Endothelial cell of umbilical vein (primary cell): ENCODE measurements at regions not wholly inside any gene's neighbourhood (a gene's known extent, or its start where the extent isn't known, plus 50 kb on each side); places are given as distances from the start of the nearest gene placed in this dataset.

Source experiments
- BruUV-seq: library from RNA; stranded (reverse); fragments of 400-500 nt; replicated peaks from 2 replicates; lab custom pipeline; 2021; lab: Mats Ljungman, UMichigan
- CTCF ChIA-PET: fragments of 300-600, 350-600 bp; sonication (Branson Sonifier 250); formaldehyde crosslinking; loops from one replicate; lab custom pipeline; 2021; ENCODE audit warnings: antibody characterized with exemption, inconsistent platforms; lab: Charles Lee
- POLR2A ChIA-PET: fragments of 300-600, 350-600 bp; sonication (Branson Sonifier 250); formaldehyde crosslinking; loops from one replicate; lab custom pipeline; 2021; ENCODE audit warnings: antibody characterized with exemption, inconsistent platforms; lab: Charles Lee
- DNase-seq: peaks from one replicate; pipeline ENCODE4 v3.0.0-alpha.2; 2011; ENCODE audit warnings: low read depth, low spot score
- FAIRE-seq: peaks from 2 replicates; lab custom pipeline; 2011; peaks lifted over from hg19 to GRCh38; lab: Jason Lieb, UNC
- H2AFZ ChIP-seq: 2 replicates; pipeline ENCODE4 v1.6.0; 2012; ENCODE audit warnings: low read depth, low read length, control low read depth, inconsistent platforms
- H3K27ac ChIP-seq: 2 replicates; pipeline ENCODE4 v1.5.1; 2011; ENCODE audit warnings: low read depth, mild to moderate bottlenecking, control low read depth, low read length, moderate library complexity; ENCODE audit not compliant: insufficient read depth
- H3K27me3 ChIP-seq, 2 experiments: 2 replicates each; pipeline versions ENCODE4 v1.6.0 to v1.6.1; 2011; ENCODE audit warnings: low read length in 2 of 2, mixed read lengths in 1 of 2; ENCODE audit not compliant: control insufficient read depth in 2 of 2, insufficient read depth in 2 of 2
- H3K36me3 ChIP-seq, 2 experiments: 2 replicates in 1 of 2; 3 replicates in 1 of 2; pipeline ENCODE4 v1.5.1; 2011; ENCODE audit warnings: low read length in 2 of 2, mild to moderate bottlenecking in 1 of 2, moderate library complexity in 1 of 2; ENCODE audit not compliant: control insufficient read depth in 2 of 2, insufficient read depth in 2 of 2; ENCODE audit errors: extremely low read depth in 1 of 2
- H3K4me1 ChIP-seq: 3 replicates; pipeline ENCODE4 v1.5.1; 2011; ENCODE audit warnings: mild to moderate bottlenecking, low read length; ENCODE audit not compliant: control insufficient read depth, insufficient read depth; ENCODE audit errors: extremely low read depth
- H3K4me2 ChIP-seq: 2 replicates; pipeline ENCODE4 v1.6.1; 2011; ENCODE audit warnings: low read length, control low read depth, mixed read lengths; ENCODE audit not compliant: insufficient read depth
- H3K4me3 ChIP-seq, 3 experiments: fragments of 200-600 bp in 1 of 3; sonication (generic), shearing (Covaris generic) in 1 of 3; replicated peaks in 1 of 3; 2 replicates each; pipeline ENCODE4 v1.5.1; 2011 to 2016; ENCODE audit warnings: control low read depth in 3 of 3, low read length in 3 of 3, mild to moderate bottlenecking in 2 of 3, inconsistent platforms in 1 of 3, low read depth in 1 of 3, moderate library complexity in 1 of 3; ENCODE audit not compliant: insufficient read depth in 1 of 3
- H3K79me2 ChIP-seq: 2 replicates; pipeline ENCODE4 v1.6.0; 2012; ENCODE audit warnings: low read length, inconsistent platforms; ENCODE audit not compliant: control insufficient read depth, insufficient read depth
- H3K9ac ChIP-seq: replicated peaks from 2 replicates; pipeline ENCODE3; 2011; ENCODE audit warnings: low read length, control low read depth; ENCODE audit not compliant: insufficient read depth; ENCODE audit errors: extremely low read depth
- H3K9me1 ChIP-seq: replicated peaks from 3 replicates; pipeline ENCODE4 v1.6.0; 2011; ENCODE audit warnings: mild to moderate bottlenecking, low read length; ENCODE audit not compliant: control insufficient read depth, insufficient read depth; ENCODE audit errors: extremely low read depth
- H3K9me3 ChIP-seq: replicated peaks from 2 replicates; pipeline ENCODE4 v1.5.1; 2012; ENCODE audit warnings: low read length, inconsistent platforms; ENCODE audit not compliant: control insufficient read depth, insufficient read depth
- H4K20me1 ChIP-seq: replicated peaks from 2 replicates; pipeline ENCODE3; 2011; ENCODE audit warnings: mild to moderate bottlenecking, low read length; ENCODE audit not compliant: control insufficient read depth, insufficient read depth; ENCODE audit errors: extremely low read depth
- CTCF ChIP-seq, 2 donors: IDR thresholded peaks; 1 replicate in 1 of 2; 2 replicates in 1 of 2; pipeline ENCODE4 v1.5.1; 2011; ENCODE audit warnings: low read length in 2 of 2, mild to moderate bottlenecking in 2 of 2, moderate library complexity in 2 of 2, control low read depth in 1 of 2, inconsistent platforms in 1 of 2, low read depth in 1 of 2; ENCODE audit not compliant: insufficient read depth in 1 of 2; ENCODE audit errors: extremely low read depth in 1 of 2
- EZH2 ChIP-seq: IDR thresholded peaks from 2 replicates; pipeline ENCODE4 v1.6.1; 2012; ENCODE audit warnings: borderline replicate concordance, low read depth, mild to moderate bottlenecking, moderate library complexity, low read length, inconsistent platforms; ENCODE audit not compliant: severe bottlenecking
- FOS ChIP-seq: IDR thresholded peaks from 2 replicates; pipeline ENCODE4 v1.6.1; 2011; ENCODE audit warnings: mild to moderate bottlenecking, low read length, moderate library complexity, borderline replicate concordance; ENCODE audit not compliant: insufficient read depth
- GATA2 ChIP-seq: IDR thresholded peaks from 2 replicates; pipeline ENCODE4 v1.7.0; 2011; ENCODE audit warnings: low read depth, mild to moderate bottlenecking, moderate library complexity, mixed read lengths, low read length; ENCODE audit not compliant: insufficient read length, insufficient read depth
- JUN ChIP-seq: IDR thresholded peaks from 2 replicates; pipeline ENCODE4 v1.6.1; 2011; ENCODE audit warnings: borderline replicate concordance, low read depth; ENCODE audit not compliant: insufficient read length, insufficient read depth
- MAX ChIP-seq: IDR thresholded peaks from 2 replicates; pipeline ENCODE4 v1.6.1; 2011; ENCODE audit not compliant: insufficient read depth, insufficient read length
- MYC ChIP-seq: IDR thresholded peaks from one replicate; pipeline ENCODE4 v1.6.1; 2011; ENCODE audit warnings: mild to moderate bottlenecking, low read depth, low read length
- POLR2A ChIP-seq: IDR thresholded peaks from 2 replicates; pipeline ENCODE4 v1.6.1; 2012; ENCODE audit warnings: low read depth, mild to moderate bottlenecking, control low read depth, low read length
- POLR2AphosphoS5 ChIP-seq: IDR thresholded peaks from 2 replicates; pipeline ENCODE4 v1.6.1; 2012; ENCODE audit warnings: low read depth, mild to moderate bottlenecking, control low read depth, low read length, moderate library complexity; ENCODE audit not compliant: insufficient read depth
- dilution Hi-C: fragments of 300-500 bp; cut with MboI; formaldehyde crosslinking; loops from one replicate; pipeline ENCODE4 v1.15.0; 2019; ENCODE audit warnings: low sequenced_read_pairs; ENCODE audit not compliant: extremely low pct_ligation_motif_present
- intact Hi-C: fragments of 100-400 bp; cut with micrococcal nuclease; formaldehyde crosslinking; loops from one replicate; pipeline ENCODE4 v1.10.0; 2022

- CTCF ChIA-PET = no interaction called here
- intact Hi-C loops = no loop called here
These were observed 127.2 kb upstream of the CXCL14 start for GRCh38 chr5:135705941-135706466.

More at GRCh38 chr5:135705941-135706466, 127.2 kb upstream of the CXCL14 start:
- POLR2A ChIA-PET = no interaction called here
- H3K9me1 ChIP-seq = no peaks in the 10 kb centered on the region
- H2AFZ ChIP-seq = no peak overlapping the region
- BruUV-seq = no TSS peak
- dilution Hi-C loops = no loop called here
- H3K4me1 ChIP-seq = no peaks in the 10 kb centered on the region
- H3K36me3 ChIP-seq = no peaks in the 10 kb centered on the region
- no peak overlapping the region for H3K9ac ChIP-seq
- TF ChIP-seq POLR2AphosphoS5 = no peak
- no peak for TF ChIP-seq GATA2
- no peak for TF ChIP-seq MAX
- TF ChIP-seq CTCF (IDR thresholded peaks at IDR 0.05; ENCODE audit: extremely low read depth in 1 of 2, insufficient read depth in 1 of 2, low read depth in 1 of 2, low read length in 2 of 2) = no peak
- TF ChIP-seq EZH2 = no peak
- no peak for TF ChIP-seq POLR2A
- no peak for TF ChIP-seq JUN
- no peak for TF ChIP-seq MYC
- TF ChIP-seq FOS = no peak
- no peaks in the 10 kb centered on the region for H4K20me1 ChIP-seq
- no peaks in the 10 kb centered on the region for H3K27me3 ChIP-seq
- H3K79me2 ChIP-seq = no peaks in the 10 kb centered on the region
- no peak for FAIRE-seq
- no peak overlapping the region for H3K4me2 ChIP-seq
- H3K9me3 ChIP-seq = no peaks in the 10 kb centered on the region
- H3K27ac ChIP-seq = no peak overlapping the region
- H3K4me3 ChIP-seq = no peak overlapping the region
- DNase-seq = no peak
